Erythroblast (primary cell): ENCODE measurements at regions not wholly inside any gene's neighbourhood (a gene's known extent, or its start where the extent isn't known, plus 50 kb on each side); places are given as distances from the start of the nearest gene placed in this dataset.
"Not testable (repeated sequence)": the region's sequence is repeated elsewhere in the genome, so short reads cannot be mapped to it uniquely, and the experiment has no call there.

Experiments used
- DNase-seq, 2 experiments: peaks; one replicate each; lab custom pipeline; 2025; lab: John Stamatoyannopoulos, UW
- GATA1 ChIP-seq: IDR thresholded peaks from 2 replicates; pipeline ENCODE4 v1.6.1; 2011; ENCODE audit warnings: low read depth, mild to moderate bottlenecking, control low read depth, low read length, moderate library complexity
- POLR2A ChIP-seq: IDR thresholded peaks from 2 replicates; pipeline ENCODE4 v1.6.1; 2011; ENCODE audit warnings: mild to moderate bottlenecking, low read length

GRCh38 chr5:42960506-42960905 lies 79.6 kb downstream of the ANXA2R start:
- no peak for TF ChIP-seq GATA1
- TF ChIP-seq POLR2A = no peak
- DNase-seq = no peak

DNA sequence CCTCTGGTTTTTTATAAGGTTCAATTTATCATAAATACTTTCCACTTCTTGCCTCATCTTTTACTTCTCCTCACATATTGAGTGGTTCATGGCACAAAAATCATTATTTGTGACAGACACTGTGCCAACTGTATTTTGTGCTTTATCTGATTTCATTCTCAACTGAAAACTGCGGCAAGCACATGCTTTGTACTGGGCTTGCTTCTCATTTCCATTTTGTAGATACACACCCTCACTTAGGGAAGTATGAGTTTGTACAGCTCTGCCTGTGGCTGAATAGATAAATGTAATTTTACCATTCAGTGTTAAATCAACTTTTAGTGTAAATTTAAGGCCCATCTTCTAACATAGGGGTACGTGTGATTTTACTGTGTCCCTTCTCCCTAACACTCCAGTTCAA lies 83.6 kb downstream of the ANXA2R start:
- TF ChIP-seq POLR2A (peak; percentile 26), GATA1 (no peak)
- DNase-seq = peak in 1 of 2 experiments; percentile 21

DNA sequence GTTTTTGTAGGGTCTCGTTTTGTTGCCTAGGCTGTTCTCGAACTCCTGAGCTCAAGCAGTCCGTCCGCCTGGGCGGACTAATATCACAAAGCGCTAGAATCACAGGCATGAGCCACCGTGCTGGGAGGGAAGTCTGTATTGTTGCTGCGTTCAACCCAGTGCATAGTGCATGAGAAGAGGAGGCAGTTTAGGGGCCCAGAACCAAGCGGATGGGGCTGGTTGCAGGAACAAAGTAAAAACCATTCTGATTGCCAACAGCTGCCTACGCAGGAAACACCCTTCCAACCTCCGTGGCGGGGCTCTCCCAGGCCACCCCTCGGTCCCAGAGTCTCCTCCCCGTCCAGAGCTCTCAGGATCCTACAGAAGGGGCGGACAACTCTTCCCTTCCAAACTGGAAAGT lies 87.1 kb downstream of the ANXA2R start:
- TF ChIP-seq POLR2A (no peak), GATA1 (no peak)

DNA sequence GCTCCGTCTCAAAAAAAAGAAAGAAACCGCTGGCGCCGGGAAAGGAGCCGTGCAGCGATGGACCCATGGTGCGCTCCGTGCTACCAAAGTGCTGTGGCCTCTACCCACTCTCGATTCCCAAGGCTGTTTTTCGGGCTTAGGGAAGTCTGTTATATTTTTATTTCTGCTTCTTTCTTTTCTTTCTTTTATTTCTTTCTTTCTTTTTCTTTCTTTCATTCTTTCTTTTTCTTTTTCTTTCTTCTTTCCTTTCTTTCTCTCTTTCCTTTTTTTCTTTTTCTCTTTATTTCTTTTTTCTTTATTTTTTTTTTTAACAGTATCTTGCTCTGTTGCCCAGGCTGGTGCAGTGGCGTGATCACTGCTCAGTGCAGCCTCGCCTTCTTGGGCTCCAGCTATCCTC lies 87.5 kb downstream of the ANXA2R start:
- no peak for DNase-seq
- TF ChIP-seq POLR2A (no peak), GATA1 (no peak)

More for the DNA sequence above, 87.1 kb downstream of the ANXA2R start:
- DNase-seq = peak in 1 of 2 experiments; percentile 22

- TF ChIP-seq GATA1 (no peak), POLR2A (no peak)
- peak; percentile 87 for DNase-seq
These were observed 88.8 kb downstream of the ANXA2R start for GRCh38 chr5:42951293-42951840.

DNA sequence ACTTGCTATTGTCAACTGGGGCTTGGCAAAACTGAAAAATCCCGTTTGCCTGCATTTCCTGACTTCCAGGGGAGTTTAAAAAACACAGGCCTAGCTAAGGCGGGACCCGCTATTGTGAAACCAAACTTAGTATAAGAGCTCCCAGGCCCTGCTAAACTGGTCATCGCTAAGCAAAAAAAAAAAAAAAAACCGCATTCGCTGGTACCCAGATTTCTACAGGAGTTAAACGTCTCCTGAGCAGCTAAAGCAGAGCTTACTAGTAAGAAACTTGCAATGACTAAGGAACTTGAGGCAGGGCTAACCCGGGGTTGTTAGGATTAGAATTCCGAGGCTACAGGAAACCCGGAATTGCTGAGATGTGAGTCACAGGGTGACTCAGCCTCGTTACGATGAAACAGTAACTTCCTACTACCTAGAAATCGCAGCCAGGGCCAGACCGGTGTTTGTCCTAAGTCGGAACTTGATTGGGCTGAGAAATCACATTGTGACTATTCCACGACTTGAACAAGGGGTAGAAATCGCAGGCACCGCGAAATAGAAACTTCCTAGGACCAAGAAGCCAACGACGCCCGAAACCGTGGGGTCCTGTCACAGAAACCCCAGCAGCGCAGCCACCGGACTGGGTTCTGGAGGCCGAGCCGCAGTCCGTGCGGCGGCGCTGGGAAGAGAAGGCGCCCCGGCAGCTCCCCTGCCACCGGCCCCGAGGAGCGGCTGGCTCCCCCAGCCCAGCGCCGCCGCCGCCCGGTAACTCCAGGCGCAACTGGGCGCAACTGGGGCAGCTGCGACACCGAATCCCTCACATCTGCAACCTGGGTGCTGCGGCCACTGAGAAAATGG lies 89.4 kb downstream of the ANXA2R start:
- peak; percentile 89 to 95 for DNase-seq
- TF ChIP-seq POLR2A (peak; percentile 60), GATA1 (no peak)

DNA sequence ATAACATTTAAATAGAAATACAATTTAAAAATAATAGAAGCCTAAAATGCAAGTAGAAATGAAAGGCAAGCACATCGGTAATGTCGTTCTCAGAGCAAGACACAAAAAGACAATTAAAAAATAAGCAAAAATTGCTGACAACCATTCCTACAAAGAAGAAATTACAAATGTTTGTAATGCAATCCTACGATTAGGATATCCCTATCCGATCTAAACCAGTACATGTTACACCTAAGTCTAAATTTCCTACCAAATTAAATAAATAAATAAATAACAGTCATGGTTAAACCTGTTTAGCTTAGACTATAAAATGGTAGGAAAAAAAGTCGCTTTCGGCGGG lies 90.0 kb downstream of the ANXA2R start:
- no peak for DNase-seq
- TF ChIP-seq GATA1 (no peak), POLR2A (no peak)

DNA sequence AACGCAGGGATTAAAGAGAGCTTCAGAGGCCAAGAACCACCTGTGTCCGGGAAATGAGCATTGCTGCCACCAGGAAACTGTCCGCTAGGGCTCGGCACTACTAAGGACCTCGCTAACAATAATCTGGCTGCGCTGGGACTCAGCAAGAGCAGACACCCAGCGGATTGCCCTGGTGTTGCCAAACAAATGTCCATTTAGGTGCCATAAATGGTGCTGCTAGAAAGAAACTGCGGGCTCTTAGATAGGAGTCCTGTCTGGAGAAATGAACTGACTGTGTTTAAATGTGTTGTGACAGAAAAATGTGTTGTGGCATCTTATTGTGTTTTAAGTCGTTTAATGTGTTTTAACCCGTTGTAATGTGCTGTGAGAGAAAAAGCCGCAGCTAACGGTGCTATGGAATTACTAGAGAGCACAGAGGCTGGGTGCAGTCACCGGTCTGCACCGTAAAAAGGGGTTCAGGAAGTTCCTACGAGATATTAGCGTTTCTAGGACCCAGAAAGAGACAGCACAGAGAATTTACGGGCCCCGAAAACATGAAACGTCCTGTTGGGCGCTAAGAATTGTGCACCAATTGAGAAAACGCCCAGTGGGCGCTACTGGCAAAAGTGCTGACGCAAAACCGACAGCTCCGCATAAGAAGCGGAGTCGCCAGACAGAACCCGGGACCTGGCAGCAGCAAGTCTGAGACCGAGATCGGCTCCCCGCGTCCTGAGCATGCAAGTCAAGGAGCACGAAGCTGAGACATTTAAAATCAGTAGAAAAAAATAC lies 90.6 kb downstream of the ANXA2R start:
- DNase-seq = peak; percentile 94 to 95
- no peak for TF ChIP-seq GATA1
- TF ChIP-seq POLR2A = peak; percentile 81

DNA sequence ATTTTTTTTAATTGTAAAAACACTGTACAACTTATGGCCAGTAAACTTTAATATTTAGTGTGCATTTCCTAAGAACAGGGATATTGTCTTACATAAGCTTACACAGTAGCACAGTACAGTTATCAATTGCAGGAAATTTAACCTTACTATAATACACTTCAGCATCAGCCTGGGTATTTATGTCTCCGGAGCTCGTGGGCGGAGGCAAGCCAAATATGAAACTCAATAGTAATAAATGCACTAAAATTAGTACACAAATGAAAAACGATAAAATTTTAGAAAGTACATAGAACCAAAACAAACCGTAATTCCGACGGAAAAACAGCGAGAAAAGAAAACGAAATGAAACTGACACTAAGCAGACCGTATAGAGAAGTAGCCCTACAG lies 91.2 kb downstream of the ANXA2R start:
- TF ChIP-seq GATA1 = no peak
- no peak for TF ChIP-seq POLR2A
- no peak for DNase-seq

GRCh38 chr5:42944989-42945388 lies 95.1 kb downstream of the ANXA2R start:
- no peak for DNase-seq
- TF ChIP-seq POLR2A (no peak), GATA1 (no peak)

- DNase-seq = peak; percentile 27 to 28
- TF ChIP-seq POLR2A (no peak), GATA1 (no peak)
These were observed 96.0 kb downstream of the ANXA2R start for GRCh38 chr5:42943931-42944631.

DNA sequence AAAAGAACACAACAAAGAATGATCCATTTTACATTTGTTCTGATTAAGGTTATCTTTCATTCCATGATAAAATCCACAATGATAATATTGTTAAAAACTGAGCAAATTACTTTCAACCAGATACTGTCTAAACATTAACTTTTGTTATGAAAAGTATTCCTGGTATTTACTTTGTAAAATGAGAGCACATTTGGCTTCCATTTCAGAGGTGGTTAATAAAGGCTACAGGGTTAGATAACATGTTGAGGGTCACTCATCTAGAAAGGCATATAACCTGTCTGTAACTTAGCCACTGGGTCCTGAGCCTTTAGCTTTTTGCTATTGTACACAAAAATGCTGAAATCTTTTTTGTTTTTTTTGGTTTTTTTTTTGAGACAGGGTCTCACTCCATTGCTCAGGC lies 99.3 kb downstream of the ANXA2R start:
- DNase-seq = no peak
- TF ChIP-seq POLR2A = no peak
- TF ChIP-seq GATA1 = no peak

- DNase-seq = not testable (repeated sequence)
These were observed 108.1 kb downstream of the ANXA2R start for GRCh38 chr5:42932011-42932410.

DNA sequence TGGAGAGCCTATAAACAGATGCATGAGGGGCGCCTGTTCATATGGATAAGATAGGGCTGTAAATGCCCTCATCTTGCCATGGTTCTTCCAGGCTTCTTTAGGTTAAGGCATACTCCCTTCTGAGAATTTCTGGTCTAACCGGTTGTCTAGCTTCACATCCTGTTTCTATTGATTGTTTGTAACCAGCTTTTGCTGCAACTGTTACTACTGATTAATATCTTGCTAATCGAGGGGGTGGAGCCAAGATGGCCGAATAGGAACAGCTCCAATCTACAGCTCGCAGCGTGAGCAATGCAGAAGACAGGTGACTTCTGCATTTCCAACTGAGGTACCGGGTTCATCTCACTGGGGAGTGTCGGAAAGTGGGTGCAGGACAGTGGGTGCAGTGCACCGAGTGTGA lies 108.7 kb downstream of the ANXA2R start:
- DNase-seq = not testable (repeated sequence)
